IMR-90 (cell line): ENCODE measurements at regions not wholly inside any gene's neighbourhood (a gene's known extent, or its start where the extent isn't known, plus 50 kb on each side); places are given as distances from the start of the nearest gene placed in this dataset.

Source experiments
- BHLHE40 ChIP-seq: fragments of 150-350 bp; IDR thresholded peaks from 2 replicates; pipeline ENCODE4 v1.6.1; 2016; ENCODE audit warnings: mild to moderate bottlenecking, low read depth, low read length
- CEBPB ChIP-seq: IDR thresholded peaks from 2 replicates; pipeline ENCODE4 v1.6.1; 2012; ENCODE audit warnings: low read depth, low read length, improper control_type of control experiment
- CHD1 ChIP-seq: IDR thresholded peaks from 2 replicates; pipeline ENCODE4 v1.6.1; 2012; ENCODE audit warnings: low read depth, low read length, improper control_type of control experiment
- CTCF ChIP-seq: conservative IDR thresholded peaks from 2 replicates; pipeline ENCODE4 v1.5.1; 2012; ENCODE audit warnings: mild to moderate bottlenecking, low read depth, low read length, improper control_type of control experiment
- ELK1 ChIP-seq: fragments of 150-350 bp; IDR thresholded peaks from 2 replicates; pipeline ENCODE4 v1.6.1; 2016; ENCODE audit warnings: low read depth, mild to moderate bottlenecking, low read length, moderate library complexity, borderline replicate concordance
- MAFK ChIP-seq: IDR thresholded peaks from 2 replicates; pipeline ENCODE4 v1.6.1; 2012; ENCODE audit warnings: low read depth, low read length, improper control_type of control experiment
- MXI1 ChIP-seq: IDR thresholded peaks from 2 replicates; pipeline ENCODE4 v1.6.1; 2012; ENCODE audit warnings: low read depth, mild to moderate bottlenecking, low read length, moderate library complexity, borderline replicate concordance
- NFE2L2 ChIP-seq: fragments of 150-350 bp; IDR thresholded peaks from 2 replicates; pipeline ENCODE4 v1.6.1; 2016; ENCODE audit warnings: low read depth, mild to moderate bottlenecking, low read length
- POLR2A ChIP-seq: IDR thresholded peaks from 2 replicates; pipeline ENCODE4 v1.6.1; 2012; ENCODE audit warnings: mild to moderate bottlenecking, low read depth, low read length
- RAD21 ChIP-seq: IDR thresholded peaks from 2 replicates; pipeline ENCODE4 v1.6.1; 2012; ENCODE audit warnings: low read length, improper control_type of control experiment
- RCOR1 ChIP-seq: IDR thresholded peaks from 2 replicates; pipeline ENCODE4 v1.6.1; 2012; ENCODE audit warnings: mild to moderate bottlenecking, low read length, improper control_type of control experiment; ENCODE audit not compliant: insufficient replicate concordance
- USF2 ChIP-seq: fragments of 150-350 bp; IDR thresholded peaks from 2 replicates; pipeline ENCODE4 v1.6.1; 2017; ENCODE audit warnings: mild to moderate bottlenecking, antibody characterized with exemption, low read length, low read depth

- TF ChIP-seq USF2 (no peak), POLR2A (no peak), BHLHE40 (no peak), CTCF (no peak), RAD21 (no peak), ELK1 (no peak), CEBPB (no peak), NFE2L2 (no peak), RCOR1 (no peak), MXI1 (no peak), CHD1 (no peak), MAFK (no peak)
These were observed 1125.0 kb upstream of the FAM98A start for GRCh38 chr2:34724107-34724506.
